GM18511 (cell line): ENCODE measurements at regions not wholly inside any gene's neighbourhood (a gene's known extent, or its start where the extent isn't known, plus 50 kb on each side); places are given as distances from the start of the nearest gene placed in this dataset.

Experiments used
- ATAC-seq: cut with Tn5 transposase; IDR thresholded peaks from one replicate; pipeline ENCODE4 v1.9.1; 2021; ENCODE audit warnings: mild to moderate bottlenecking, moderate library complexity; ENCODE audit not compliant: unreplicated experiment

GRCh38 chr12:92439420-92439805 lies 263.4 kb upstream of the PLEKHG7 start:
- ATAC-seq: peak; percentile 37

GRCh38 chr12:92438641-92439419 lies 264.0 kb upstream of the PLEKHG7 start:
- no peak for ATAC-seq

- ATAC-seq: no peak
Measured at GRCh38 chr12:92437452-92437851, 265.3 kb upstream of the PLEKHG7 start.

GRCh38 chr12:92436856-92437255 lies 265.9 kb upstream of the PLEKHG7 start:
- no peak for ATAC-seq

DNA sequence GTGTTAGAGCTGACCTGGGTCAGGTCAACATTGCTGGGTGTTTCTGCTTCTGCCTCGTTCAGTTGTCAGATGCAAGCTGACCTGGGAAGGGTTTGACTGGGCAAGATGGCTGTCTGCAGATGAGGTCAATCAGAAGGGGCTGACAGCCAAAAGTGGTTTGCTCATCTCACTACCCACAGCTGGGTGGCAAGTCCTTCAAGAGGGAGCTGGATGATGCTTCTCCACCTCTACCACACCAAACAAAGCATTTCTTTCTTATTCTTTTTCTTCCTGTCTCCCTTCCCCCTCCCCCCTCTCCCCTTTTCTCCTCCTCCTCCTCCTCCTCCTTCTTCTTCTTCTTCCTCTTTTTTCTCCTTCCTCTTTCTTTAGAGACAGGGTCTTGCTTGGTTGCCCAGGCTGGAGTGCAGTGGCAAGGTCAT lies 268.2 kb upstream of the PLEKHG7 start:
- ATAC-seq: peak; percentile 32

DNA sequence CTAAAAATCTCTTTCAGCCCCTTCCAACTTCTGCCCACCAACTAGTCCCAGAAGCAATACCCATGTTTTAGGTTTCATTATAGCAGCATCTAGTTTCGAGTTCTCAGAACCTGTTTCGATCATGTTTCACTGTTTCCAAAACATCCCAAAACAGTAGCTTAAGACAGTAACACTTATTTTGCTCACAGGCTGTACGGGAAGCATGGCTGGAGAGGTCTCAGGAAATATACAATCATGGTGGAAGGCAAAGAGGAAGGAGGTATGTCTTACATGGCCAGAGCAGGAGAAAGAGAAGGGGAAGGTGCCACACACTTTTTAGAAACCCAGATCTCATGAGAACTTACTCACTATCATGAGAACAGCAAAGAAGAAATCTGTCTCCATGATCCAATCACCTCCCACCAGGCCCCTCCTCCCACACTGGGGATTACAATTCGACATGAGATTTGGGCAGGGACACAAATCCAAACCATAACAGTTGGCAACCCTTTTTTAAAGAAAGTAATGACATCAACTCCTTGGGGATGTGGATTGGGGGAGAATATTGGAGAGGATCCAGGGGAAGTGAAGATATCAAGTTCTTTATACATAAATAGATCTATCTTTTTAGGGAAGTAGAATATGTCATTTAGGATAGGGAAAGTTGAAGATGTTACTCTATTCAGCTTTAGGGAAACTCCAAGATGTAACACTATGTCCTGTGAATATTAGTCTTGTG lies 269.9 kb upstream of the PLEKHG7 start:
- peak; percentile 82 for ATAC-seq

DNA sequence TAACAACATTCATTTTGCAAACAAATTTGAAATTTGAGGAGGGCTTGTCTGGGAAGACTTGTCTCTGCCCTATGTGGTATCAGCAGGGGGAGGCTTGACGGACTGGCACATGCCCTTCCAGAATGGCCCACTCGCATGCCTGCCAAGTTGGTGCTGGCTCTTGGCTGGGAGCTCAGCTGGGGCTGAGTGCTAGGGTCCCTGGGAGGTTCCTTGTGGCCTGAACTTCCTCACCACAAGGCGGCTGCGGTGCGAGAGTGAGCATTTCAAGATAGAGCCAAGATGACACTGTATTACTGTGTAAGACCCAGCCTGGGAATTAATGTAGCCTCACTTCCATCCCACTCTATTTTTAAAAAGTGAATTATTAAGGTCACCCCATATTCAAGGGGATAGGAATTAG lies 271.6 kb upstream of the PLEKHG7 start:
- peak; percentile 50 for ATAC-seq

DNA sequence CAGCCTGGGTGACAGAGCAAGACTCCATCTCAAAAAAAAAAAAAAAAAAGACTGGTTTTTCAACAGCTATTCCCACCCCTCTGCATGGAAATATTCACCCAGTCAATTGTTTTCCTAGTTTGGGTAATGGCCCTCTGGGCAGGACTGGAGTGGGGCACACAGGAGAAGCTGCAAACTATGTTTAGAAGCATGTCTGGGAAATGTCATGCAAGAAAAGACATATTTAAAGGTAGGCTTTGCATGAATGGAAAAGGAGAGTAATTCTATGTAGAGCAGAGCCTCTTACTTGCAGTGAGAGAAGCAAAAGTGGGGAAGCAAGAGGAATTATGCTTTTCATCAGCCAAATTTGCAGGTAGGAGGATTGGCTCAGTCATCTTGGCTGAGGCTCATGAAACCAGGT lies 276.5 kb upstream of the PLEKHG7 start:
- no peak for ATAC-seq

- no peak for ATAC-seq
Measured at GRCh38 chr12:92425165-92425564, 277.6 kb upstream of the PLEKHG7 start.

- no peak for ATAC-seq
Measured at GRCh38 chr12:92424338-92424737, 278.5 kb upstream of the PLEKHG7 start.

GRCh38 chr12:92421701-92422100 lies 276.1 kb upstream of the BTG1 start:
- ATAC-seq: no peak

DNA sequence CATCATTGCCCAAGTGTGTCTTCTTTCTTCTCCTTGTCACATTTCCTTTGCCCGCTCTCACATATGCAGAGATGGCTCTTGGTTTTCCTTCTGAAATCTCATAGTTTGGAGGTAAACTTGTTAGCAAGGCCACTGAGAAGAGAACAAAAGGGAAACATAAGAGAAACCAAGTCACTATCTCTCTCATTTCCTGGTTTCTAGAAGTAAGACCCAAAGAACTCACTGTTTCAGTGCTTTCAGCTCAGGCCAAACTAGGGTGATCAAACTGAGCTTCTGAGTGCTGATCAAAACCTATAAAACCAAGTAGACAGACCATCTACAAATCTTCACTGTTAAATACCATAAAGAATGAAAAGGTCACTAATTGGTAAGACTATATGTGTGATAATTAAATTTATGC lies 275.4 kb upstream of the BTG1 start:
- ATAC-seq: no peak

GRCh38 chr12:92419201-92419600 lies 273.6 kb upstream of the BTG1 start:
- no peak for ATAC-seq

- no peak for ATAC-seq
Measured at GRCh38 chr12:92418381-92418780, 272.7 kb upstream of the BTG1 start.

DNA sequence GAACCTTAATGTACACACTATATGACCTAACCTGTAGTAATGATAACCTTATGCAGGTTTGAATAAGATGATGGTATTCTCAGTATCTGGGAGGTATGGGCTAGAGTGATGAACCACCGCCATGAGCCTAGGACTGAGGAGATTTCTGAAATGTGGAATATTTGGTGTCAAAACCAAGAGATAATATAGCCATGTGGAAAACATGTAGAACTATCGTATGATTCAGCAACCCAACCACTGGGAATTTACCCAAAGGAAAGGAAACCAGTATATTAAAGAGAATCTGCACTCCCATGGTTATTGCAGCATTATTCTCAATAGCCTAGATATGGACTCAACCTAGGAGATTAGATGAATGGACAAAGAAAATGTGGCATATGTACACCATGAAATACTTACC lies 271.7 kb upstream of the BTG1 start:
- ATAC-seq: no peak

- no peak for ATAC-seq
Measured at GRCh38 chr12:92416385-92416812, 270.8 kb upstream of the BTG1 start.

GRCh38 chr12:92414170-92415070 lies 268.8 kb upstream of the BTG1 start:
- no peak for ATAC-seq

DNA sequence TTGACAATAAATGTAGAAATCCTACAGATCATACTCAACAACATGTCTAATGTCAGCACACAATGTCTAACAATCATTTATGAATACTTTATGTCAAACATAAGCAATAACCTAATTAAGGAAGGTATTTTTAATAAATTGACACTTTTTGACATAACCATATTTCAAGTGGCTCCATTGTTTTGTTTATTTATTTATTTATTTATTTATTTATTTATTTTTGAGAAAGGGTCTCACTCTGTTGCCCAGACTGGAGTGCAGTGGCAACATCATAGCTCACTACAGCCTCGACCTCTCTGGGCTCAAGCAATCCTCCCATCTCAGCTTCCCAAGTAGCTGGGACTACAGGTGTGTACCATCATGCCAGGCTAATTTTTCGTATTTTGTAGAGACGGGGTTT lies 267.6 kb upstream of the BTG1 start:
- no peak for ATAC-seq

DNA sequence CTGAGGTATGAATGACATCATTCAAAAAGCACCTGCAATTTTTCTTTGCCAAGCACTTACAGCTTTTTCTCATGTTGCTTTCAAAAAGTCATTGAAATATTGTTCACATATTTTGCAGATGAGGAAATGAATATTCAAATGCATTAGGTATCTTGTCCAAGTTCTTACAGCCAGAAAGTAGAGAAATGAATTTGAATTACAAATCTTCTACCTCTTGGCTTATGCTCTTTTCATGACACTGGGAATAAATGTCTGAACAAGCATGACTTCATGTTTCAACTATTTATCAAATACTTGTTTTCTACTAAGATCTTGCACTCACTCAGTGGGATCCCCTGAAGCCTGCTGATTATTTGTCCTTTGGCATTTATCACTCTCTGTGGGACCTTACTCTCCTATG lies 267.2 kb upstream of the BTG1 start:
- no peak for ATAC-seq

DNA sequence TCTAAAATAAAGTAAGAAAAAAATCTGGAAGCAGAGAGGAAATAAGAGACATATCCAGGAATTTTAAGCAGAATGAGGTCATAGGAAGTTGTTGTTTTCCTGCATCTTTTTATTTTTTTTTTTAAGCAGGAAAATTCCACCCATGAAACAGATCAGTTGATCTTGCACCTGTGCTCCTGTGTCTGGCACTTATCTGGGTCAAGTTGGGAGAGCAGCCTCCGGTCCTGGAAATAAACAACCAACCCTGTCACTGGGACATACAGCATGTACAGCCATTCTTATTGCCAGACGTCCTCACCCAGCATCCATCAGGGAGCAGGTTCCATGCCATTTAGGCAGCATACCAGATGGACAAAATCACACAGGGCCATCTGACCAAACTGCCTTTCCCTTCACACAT lies 266.0 kb upstream of the BTG1 start:
- ATAC-seq: no peak
